Loucy (cell line): ENCODE measurements at regions not wholly inside any gene's neighbourhood (a gene's known extent, or its start where the extent isn't known, plus 50 kb on each side); places are given as distances from the start of the nearest gene placed in this dataset.

Experiments used
- EZH2phosphoT487 ChIP-seq: fragments of 200-600 bp; IDR thresholded peaks from 2 replicates; pipeline ENCODE4 v1.6.1; 2018; ENCODE audit warnings: antibody characterized with exemption, mild to moderate bottlenecking, moderate library complexity, borderline replicate concordance
- TF ChIP-seq, protein P1 (sequence below): fragments of 200-600 bp; sonication (generic); conservative IDR thresholded peaks from 2 replicates; pipeline ENCODE4 v1.5.1; 2014; ENCODE audit warnings: mild to moderate bottlenecking, antibody characterized with exemption, low read length

DNA sequence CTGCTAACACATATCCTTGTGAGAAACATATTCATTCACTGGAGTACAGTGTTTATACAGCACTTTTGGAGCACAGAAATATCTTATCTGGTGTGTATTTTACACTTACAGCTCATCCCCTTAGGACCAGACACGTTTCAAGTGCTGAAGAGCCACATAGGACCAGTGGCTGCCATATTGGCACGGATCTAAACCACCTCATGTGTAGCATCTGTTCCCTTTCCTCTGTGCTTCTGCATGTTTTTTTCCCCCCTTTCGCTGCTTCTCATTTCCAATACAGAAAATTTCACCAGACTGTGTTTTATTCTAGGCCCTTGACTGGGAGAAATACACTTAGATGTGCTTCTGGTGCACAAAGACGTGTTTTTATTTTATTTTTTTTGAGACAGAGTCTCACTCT, 69.7 kb upstream of the RBMX start:
- TF ChIP-seq, protein P1, sequence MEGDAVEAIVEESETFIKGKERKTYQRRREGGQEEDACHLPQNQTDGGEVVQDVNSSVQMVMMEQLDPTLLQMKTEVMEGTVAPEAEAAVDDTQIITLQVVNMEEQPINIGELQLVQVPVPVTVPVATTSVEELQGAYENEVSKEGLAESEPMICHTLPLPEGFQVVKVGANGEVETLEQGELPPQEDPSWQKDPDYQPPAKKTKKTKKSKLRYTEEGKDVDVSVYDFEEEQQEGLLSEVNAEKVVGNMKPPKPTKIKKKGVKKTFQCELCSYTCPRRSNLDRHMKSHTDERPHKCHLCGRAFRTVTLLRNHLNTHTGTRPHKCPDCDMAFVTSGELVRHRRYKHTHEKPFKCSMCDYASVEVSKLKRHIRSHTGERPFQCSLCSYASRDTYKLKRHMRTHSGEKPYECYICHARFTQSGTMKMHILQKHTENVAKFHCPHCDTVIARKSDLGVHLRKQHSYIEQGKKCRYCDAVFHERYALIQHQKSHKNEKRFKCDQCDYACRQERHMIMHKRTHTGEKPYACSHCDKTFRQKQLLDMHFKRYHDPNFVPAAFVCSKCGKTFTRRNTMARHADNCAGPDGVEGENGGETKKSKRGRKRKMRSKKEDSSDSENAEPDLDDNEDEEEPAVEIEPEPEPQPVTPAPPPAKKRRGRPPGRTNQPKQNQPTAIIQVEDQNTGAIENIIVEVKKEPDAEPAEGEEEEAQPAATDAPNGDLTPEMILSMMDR, result no peak
- no peak for TF ChIP-seq EZH2phosphoT487
